OCI-LY1 (cell line): ENCODE measurements at regions not wholly inside any gene's neighbourhood (a gene's known extent, or its start where the extent isn't known, plus 50 kb on each side); places are given as distances from the start of the nearest gene placed in this dataset.

Source experiments
- H2AFZ ChIP-seq: fragments of 200-600 bp; sonication (generic), shearing (Covaris generic); 2 replicates; pipeline ENCODE4 v1.6.0; 2014; ENCODE audit warnings: antibody characterized with exemption, mild to moderate bottlenecking, low read length
- H3F3A ChIP-seq: fragments of 200-600 bp; sonication (generic), shearing (Covaris generic); 2 replicates; pipeline ENCODE4 v1.6.0; 2014; ENCODE audit warnings: mild to moderate bottlenecking, antibody characterized with exemption, low read length, moderate library complexity; ENCODE audit not compliant: insufficient read depth
- H3K27ac ChIP-seq: fragments of 200-600 bp; sonication (generic); 2 replicates; pipeline ENCODE4 v1.5.1; 2014; ENCODE audit warnings: low read length, mixed run types, mild to moderate bottlenecking, low read depth; ENCODE audit not compliant: poor library complexity, severe bottlenecking
- H3K27me3 ChIP-seq: fragments of 200-600 bp; sonication (generic); 2 replicates; pipeline ENCODE4 v1.6.0; 2014; ENCODE audit warnings: antibody characterized with exemption, mild to moderate bottlenecking, low read length, moderate library complexity; ENCODE audit not compliant: insufficient read depth
- H3K36me3 ChIP-seq: fragments of 200-600 bp; sonication (generic); 2 replicates; pipeline ENCODE4 v1.6.1; 2014; ENCODE audit warnings: mild to moderate bottlenecking, antibody characterized with exemption, low read length, moderate library complexity, mixed read lengths; ENCODE audit not compliant: insufficient read depth
- H3K4me1 ChIP-seq: fragments of 200-600 bp; sonication (generic); 2 replicates; pipeline ENCODE4 v1.5.1; 2014; ENCODE audit warnings: mild to moderate bottlenecking, low read length, moderate library complexity; ENCODE audit not compliant: insufficient read depth, severe bottlenecking
- H3K4me2 ChIP-seq: fragments of 200-600 bp; sonication (generic), shearing (Covaris generic); 2 replicates; pipeline ENCODE4 v1.6.1; 2014; ENCODE audit warnings: low read length
- H3K4me3 ChIP-seq: fragments of 200-600 bp; sonication (generic); 2 replicates; pipeline ENCODE4 v1.5.1; 2014; ENCODE audit warnings: low read length, low read depth, mild to moderate bottlenecking, mixed read lengths; ENCODE audit not compliant: poor library complexity, severe bottlenecking
- H3K79me2 ChIP-seq: fragments of 200-600 bp; shearing (Covaris generic); 2 replicates; pipeline ENCODE4 v1.6.1; 2016; ENCODE audit warnings: mixed run types, low read length, mixed read lengths; ENCODE audit not compliant: insufficient read depth
- H3K9ac ChIP-seq: fragments of 200-600 bp; sonication (generic), shearing (Covaris generic); 2 replicates; pipeline ENCODE4 v1.6.1; 2014; ENCODE audit warnings: mild to moderate bottlenecking, low read length, mixed read lengths
- H3K9me2 ChIP-seq: fragments of 200-600 bp; sonication (generic), shearing (Covaris generic); 2 replicates; pipeline ENCODE4 v1.6.1; 2014; ENCODE audit warnings: low read depth, mild to moderate bottlenecking, low read length, mixed read lengths
- H3K9me3 ChIP-seq: fragments of 200-600 bp; shearing (Covaris generic); 2 replicates; pipeline ENCODE4 v1.6.1; 2014; ENCODE audit warnings: low read length, mixed read lengths
- H4K20me1 ChIP-seq: fragments of 200-600 bp; sonication (generic), shearing (Covaris generic); 2 replicates; pipeline ENCODE4 v1.6.0; 2016; ENCODE audit warnings: mild to moderate bottlenecking, low read length; ENCODE audit not compliant: insufficient read depth
- CTCF ChIP-seq: fragments of 200-600 bp; sonication (generic), shearing (Covaris generic); IDR thresholded peaks from 2 replicates; pipeline ENCODE4 v1.5.1; 2017; ENCODE audit warnings: mild to moderate bottlenecking, antibody characterized with exemption, low read length, moderate library complexity, mixed read lengths
- EZH2 ChIP-seq: fragments of 200-600 bp; sonication (generic), shearing (Covaris generic); IDR thresholded peaks from 2 replicates; pipeline ENCODE4 v1.8.0; 2017; ENCODE audit warnings: borderline replicate concordance, mixed run types, mild to moderate bottlenecking, antibody characterized with exemption, low read length, moderate library complexity, mixed read lengths

DNA sequence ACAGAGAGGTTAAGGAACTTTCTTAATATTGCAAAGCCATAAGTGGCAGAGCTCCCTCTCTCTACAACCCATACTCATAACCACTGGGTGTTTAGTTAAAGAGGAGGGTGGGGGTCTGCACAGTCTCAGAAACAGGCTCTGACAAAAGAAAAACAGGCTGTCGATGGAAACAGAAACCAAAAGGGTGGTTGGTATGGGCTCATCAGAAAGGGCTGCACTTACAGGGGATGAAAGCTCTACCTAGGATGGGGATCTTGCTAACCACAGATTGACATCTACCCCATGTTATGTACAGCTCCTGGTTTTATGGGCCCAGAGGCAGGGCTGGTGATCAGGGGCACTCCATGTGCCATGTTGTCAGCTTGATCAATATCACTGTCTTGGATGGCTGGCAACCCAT lies 111.4 kb downstream of the CYLD start:
- H3F3A ChIP-seq: no peaks in the 10 kb centered on the region
- no peaks in the 10 kb centered on the region for H3K36me3 ChIP-seq
- no peaks in the 10 kb centered on the region for H4K20me1 ChIP-seq
- no peak overlapping the region for H3K9ac ChIP-seq
- no peaks in the 10 kb centered on the region for H3K79me2 ChIP-seq
- no peak for TF ChIP-seq EZH2
- no peak for TF ChIP-seq CTCF
- H3K4me1 ChIP-seq: no peaks in the 10 kb centered on the region
- no peaks in the 10 kb centered on the region for H3K9me3 ChIP-seq
- no peaks in the 10 kb centered on the region for H3K27me3 ChIP-seq
- H3K9me2 ChIP-seq: no peaks in the 10 kb centered on the region
- H3K27ac ChIP-seq: no peak overlapping the region
- H3K4me3 ChIP-seq: no peak overlapping the region
- H3K4me2 ChIP-seq: no peak overlapping the region
- no peak overlapping the region for H2AFZ ChIP-seq
